Brain pericyte (primary cell): ENCODE measurements at regions not wholly inside any gene's neighbourhood (a gene's known extent, or its start where the extent isn't known, plus 50 kb on each side); places are given as distances from the start of the nearest gene placed in this dataset.
"Not testable (repeated sequence)": the region's sequence is repeated elsewhere in the genome, so short reads cannot be mapped to it uniquely, and the experiment has no call there.

Source experiments
- DNase-seq: peaks from one replicate; pipeline ENCODE4 v3.0.0-alpha.2; 2012; ENCODE audit warnings: low read depth, low spot score

DNA sequence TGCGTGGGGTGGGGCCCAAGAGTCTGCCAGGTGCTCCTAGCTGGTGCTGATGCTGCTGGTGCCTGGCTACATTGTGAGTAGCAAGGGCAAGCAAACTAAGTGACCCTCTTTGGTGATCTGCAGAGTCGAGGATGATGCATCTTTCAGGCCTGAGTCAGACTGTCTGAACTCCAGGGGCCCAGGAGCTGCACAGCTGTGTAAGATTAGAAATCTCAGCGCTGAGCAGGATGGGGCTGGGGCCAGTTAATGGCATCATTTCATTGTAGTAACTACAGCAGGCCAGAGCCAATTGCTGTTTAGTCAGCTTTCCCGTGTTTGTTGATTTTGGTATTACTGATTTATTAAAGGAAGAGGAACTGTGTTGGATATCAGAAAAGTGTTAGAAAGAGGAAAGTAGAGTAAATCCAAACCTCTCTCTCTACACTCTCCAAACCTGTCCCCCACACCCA is 365.2 kb downstream of the PAX1 start:
- no peak for DNase-seq

GRCh38 chr20:22063753-22064152 is 358.3 kb downstream of the PAX1 start:
- DNase-seq = no peak

GRCh38 chr20:22062874-22063273 is 357.4 kb downstream of the PAX1 start:
- DNase-seq = no peak

- no peak for DNase-seq
Observed at GRCh38 chr20:22060610-22061009, 355.1 kb downstream of the PAX1 start.

DNA sequence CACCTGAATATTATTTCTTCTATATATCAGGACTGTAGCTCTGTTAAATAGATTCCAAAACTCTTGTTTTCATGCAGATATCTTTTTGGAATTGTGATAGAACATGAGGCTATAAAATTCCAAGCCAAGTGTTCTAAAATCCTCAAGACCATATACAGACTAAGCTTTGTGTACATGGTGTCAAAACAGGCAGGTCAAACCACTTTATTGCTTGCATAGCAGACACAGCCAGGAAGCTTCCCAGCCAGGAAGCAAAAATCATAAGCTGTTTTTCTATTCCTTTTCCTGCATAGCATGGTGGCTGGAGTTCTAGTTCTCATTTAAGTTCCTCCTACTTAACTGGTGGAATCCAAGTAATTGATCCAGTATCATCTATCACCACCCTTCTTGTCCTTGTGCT is 353.3 kb downstream of the PAX1 start:
- no peak for DNase-seq

DNA sequence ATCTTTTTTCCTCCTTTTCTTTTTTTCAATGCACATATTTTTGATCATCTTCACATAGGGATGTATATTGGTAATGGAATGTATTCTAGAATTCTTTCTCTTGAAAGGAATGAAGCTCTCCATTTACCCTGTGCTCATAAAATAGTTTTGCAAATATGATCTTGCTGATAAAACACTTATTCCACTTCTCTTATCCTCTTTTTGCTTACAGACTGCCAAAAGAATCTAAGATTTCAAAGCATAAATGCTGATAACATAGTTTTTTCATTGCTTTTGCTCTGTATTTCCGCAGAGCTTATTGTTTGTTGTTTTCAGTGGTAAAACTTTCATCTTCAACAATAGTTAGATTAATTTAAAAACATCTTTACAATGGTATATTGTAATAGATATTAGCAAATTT is 350.5 kb downstream of the PAX1 start:
- no peak for DNase-seq

GRCh38 chr20:22052025-22052650 is 346.7 kb downstream of the PAX1 start:
- DNase-seq = no peak

- not testable (repeated sequence) for DNase-seq
Observed at GRCh38 chr20:22045956-22046507, 340.6 kb downstream of the PAX1 start.

DNA sequence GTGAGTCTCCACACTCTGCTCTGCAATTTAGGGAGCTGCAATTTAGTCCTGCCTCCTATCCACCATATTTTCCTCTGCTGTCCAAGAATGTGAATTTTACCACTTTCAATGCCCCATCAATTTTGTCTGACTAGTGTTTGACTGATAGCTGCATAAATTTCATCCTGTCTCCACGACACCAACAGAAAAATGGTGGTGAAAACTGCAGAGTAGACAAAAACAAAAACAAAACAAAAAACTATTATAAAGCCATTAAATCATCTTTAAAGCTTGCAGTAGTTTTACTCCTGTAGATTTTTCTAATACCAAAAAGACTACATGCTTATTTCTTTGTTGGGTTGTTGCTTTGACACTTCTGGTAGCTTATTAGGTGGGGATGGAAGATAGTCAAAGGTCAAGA is 322.0 kb downstream of the PAX1 start:
- no peak for DNase-seq

GRCh38 chr20:22020201-22020600 is 314.7 kb downstream of the PAX1 start:
- DNase-seq = no peak

- DNase-seq = no peak
Observed at GRCh38 chr20:22008456-22008855, 303.0 kb downstream of the PAX1 start.

GRCh38 chr20:22006306-22006705 is 300.8 kb downstream of the PAX1 start:
- DNase-seq = no peak

GRCh38 chr20:22005535-22005934 is 300.1 kb downstream of the PAX1 start:
- DNase-seq = no peak

DNA sequence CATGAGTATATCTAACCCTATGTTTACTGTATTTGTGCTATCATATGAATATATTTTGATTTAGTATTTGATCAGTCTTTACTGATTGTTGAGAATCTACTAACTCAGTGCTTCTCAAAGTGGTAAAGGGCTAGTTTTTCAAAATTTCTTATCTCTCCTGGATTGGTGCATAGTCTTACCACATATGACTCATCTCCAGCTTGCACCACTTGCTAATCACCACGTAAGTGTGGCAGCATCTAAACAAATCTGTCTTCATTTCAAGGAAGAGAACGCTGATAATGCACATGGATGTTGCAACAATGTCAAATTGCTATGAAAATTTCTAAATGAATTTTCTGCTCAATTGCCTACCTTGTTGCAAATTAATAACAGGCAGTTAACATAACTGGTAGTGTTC is 299.5 kb downstream of the PAX1 start:
- DNase-seq = no peak

DNA sequence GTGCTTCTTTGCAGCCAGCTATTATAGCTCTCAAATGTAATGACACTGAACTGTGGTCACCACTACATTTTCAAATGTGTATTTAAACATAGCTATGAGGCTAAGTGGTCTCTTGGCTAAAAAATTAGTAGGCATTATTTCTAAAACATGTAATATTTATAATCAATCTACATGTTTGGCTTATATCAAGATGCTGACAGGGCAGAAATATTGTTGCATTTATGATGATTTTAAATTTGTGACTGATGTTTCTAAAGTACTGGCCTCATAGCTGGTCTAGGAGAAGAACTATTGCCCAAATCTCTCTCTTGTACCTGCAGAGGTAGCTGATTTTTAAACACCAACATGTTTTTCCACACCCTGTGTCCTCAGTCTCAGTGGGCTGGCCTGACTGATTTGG is 298.2 kb downstream of the PAX1 start:
- no peak for DNase-seq

- DNase-seq = no peak
Observed at GRCh38 chr20:22001886-22002285, 296.4 kb downstream of the PAX1 start.

DNA sequence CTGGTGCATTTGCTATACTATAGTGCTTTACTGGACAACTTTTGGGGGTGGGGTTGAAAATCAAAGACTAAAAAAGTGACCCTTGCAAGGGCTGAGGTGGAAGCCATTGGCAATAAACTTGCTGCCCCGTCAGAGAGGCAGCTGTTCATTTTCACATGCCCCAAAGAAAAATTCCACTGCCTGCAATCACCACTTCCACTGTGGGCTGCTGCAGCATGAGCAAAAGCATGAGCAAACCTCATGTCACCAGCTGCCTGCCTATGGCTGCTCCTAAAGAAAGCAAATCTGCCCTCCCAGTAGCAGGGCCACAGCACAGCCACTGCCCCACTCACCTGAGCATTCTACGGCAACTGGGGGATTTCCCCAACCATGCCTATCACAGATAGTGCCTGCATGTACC is 290.0 kb downstream of the PAX1 start:
- DNase-seq = no peak

- no peak for DNase-seq
Observed at GRCh38 chr20:21994203-21994602, 288.7 kb downstream of the PAX1 start.

DNA sequence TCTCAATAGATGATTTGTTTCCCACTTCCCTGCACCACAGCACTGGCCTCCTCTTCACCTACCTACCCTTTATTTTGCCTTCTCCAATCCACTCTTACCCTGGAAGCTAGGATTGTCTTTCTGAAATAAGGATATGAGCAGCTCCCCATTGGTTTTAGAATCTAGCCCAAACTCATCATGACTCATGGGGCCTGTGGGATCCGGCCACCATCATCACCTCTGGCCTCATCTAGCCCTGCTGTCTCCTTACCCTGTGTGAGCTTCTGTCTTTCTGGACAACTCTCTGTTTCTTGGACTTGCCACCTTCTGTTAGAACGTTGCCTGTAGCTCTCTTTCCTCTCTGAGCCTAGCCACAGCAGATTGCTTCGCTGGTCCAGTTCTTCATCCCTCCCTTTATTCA is 277.1 kb downstream of the PAX1 start:
- DNase-seq = no peak

DNA sequence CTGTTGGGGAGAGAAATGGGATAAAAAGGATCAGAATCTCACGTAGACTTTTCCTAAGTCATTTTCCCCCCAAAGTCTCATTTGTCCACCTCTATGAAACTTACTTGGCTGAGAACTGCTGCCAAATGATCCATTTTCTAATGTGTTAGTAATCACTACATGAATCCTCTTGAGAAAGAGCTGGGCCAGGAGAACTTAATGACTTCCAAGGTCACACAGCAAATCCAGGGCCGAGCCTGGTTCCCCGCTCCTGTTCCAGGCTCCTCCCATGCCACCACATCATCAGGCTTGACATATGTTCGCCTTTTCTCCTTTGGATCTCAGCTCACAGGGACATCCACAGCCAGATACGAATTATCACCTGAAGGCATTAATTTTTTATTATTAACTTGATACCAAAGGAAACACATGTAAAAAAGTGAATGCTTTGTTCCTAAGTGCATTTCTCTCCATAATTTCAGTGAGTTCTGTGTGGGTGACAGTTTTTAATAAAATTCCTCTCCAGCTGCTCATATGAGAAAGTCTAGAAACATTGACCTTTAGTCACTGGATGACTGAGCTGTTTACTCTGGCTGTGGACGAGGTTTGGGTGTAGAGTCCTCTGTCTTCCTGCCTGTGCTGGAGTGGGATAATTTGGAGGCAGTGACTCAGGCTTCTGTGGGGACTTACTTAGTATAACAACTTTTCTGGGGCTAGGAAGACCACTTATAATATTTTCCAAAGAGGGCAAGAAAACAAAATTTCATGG is 276.3 kb downstream of the PAX1 start:
- DNase-seq = peak; percentile 17

DNA sequence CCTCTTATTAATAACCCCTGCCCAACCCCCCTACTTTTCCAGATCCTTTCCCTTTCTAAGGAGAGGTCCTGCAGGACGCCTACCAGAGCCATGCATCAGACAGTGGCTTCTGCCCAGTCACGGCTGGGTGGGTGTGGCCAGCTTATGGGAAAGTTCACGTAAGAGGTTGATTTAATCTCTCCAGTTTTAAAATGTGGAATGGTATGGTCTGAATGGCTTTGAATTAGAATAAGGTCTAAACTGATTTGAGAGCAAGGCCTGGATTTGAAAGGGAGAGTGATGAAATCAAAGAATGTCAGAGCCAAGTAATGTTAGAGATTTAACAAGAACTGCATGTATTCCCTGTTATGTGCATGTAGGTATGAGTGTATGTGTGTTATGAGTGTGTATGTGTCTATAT is 275.7 kb downstream of the PAX1 start:
- no peak for DNase-seq

DNA sequence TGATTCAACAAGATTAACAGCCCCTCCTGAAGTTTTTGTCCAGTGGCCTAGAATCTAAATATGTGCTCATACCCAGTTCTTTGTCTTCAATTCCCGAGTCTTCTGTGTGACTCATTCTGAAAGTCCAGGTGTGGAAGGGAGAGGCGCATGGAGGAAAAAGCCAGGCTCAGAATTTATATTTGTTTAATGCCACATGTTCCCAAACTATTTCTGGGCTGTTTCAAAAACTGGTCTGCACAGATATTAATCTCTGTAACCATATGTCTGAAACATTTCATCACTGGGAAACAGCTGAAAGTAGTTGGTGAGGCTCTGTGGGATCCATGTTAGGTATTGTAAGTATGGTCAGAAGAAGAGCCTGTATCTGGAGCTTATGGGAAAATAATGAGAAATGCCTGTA is 266.0 kb downstream of the PAX1 start:
- no peak for DNase-seq

- no peak for DNase-seq
Observed at GRCh38 chr20:21968486-21968885, 263.0 kb downstream of the PAX1 start.
